Karpas-422 (cell line): ENCODE measurements at regions not wholly inside any gene's neighbourhood (a gene's known extent, or its start where the extent isn't known, plus 50 kb on each side); places are given as distances from the start of the nearest gene placed in this dataset.

Experiments
- DNase-seq: peaks from one replicate; pipeline ENCODE4 v3.0.0-alpha.2; 2015
- H2AFZ ChIP-seq: fragments of 200-600 bp; sonication (generic); 2 replicates; pipeline ENCODE4 v1.6.1; 2014; ENCODE audit warnings: antibody characterized with exemption, low read length, mixed read lengths
- H3K27ac ChIP-seq: fragments of 200-600 bp; sonication (generic); 2 replicates; pipeline ENCODE4 v1.5.1; 2014; ENCODE audit warnings: mild to moderate bottlenecking, low read length, moderate library complexity
- H3K27me3 ChIP-seq: fragments of 200-600 bp; sonication (generic); 2 replicates; pipeline ENCODE4 v1.6.1; 2014; ENCODE audit warnings: low read length, mixed read lengths
- H3K36me3 ChIP-seq: fragments of 200-600 bp; sonication (generic); 2 replicates; pipeline ENCODE4 v1.6.1; 2014; ENCODE audit warnings: low read length, mixed read lengths; ENCODE audit not compliant: insufficient read depth
- H3K4me1 ChIP-seq: fragments of 200-600 bp; sonication (generic); 2 replicates; pipeline ENCODE4 v1.6.1; 2014; ENCODE audit warnings: mild to moderate bottlenecking, low read length, mixed read lengths
- H3K4me2 ChIP-seq: fragments of 200-600 bp; sonication (generic); 2 replicates; pipeline ENCODE4 v1.6.1; 2014; ENCODE audit warnings: low read length, low read depth, mild to moderate bottlenecking; ENCODE audit not compliant: poor library complexity, severe bottlenecking
- H3K4me3 ChIP-seq: fragments of 200-600 bp; sonication (generic); 2 replicates; pipeline ENCODE4 v1.5.1; 2014; ENCODE audit warnings: mild to moderate bottlenecking, antibody characterized with exemption, low read length, mixed read lengths
- H3K79me2 ChIP-seq: fragments of 200-600 bp; sonication (generic); 2 replicates; pipeline ENCODE4 v1.6.1; 2014; ENCODE audit warnings: mild to moderate bottlenecking, low read length, mixed read lengths
- H3K9ac ChIP-seq: fragments of 200-600 bp; sonication (generic); 2 replicates; pipeline ENCODE4 v1.6.0; 2014; ENCODE audit warnings: low read length
- H3K9me2 ChIP-seq: fragments of 200-600 bp; sonication (generic), shearing (Covaris generic); replicated peaks from 2 replicates; pipeline ENCODE4 v1.6.0; 2014; ENCODE audit warnings: mild to moderate bottlenecking, low read length, moderate library complexity; ENCODE audit not compliant: insufficient read depth
- H3K9me3 ChIP-seq: fragments of 300-700, 200-600 bp; sonication (generic); 2 replicates; pipeline ENCODE4 v1.6.1; 2014; ENCODE audit warnings: low read length, mixed read lengths
- H4K20me1 ChIP-seq: fragments of 200-600 bp; sonication (generic); 2 replicates; pipeline ENCODE4 v1.6.1; 2014; ENCODE audit warnings: mild to moderate bottlenecking, antibody characterized with exemption, low read length, low read depth; ENCODE audit not compliant: insufficient read depth

DNA sequence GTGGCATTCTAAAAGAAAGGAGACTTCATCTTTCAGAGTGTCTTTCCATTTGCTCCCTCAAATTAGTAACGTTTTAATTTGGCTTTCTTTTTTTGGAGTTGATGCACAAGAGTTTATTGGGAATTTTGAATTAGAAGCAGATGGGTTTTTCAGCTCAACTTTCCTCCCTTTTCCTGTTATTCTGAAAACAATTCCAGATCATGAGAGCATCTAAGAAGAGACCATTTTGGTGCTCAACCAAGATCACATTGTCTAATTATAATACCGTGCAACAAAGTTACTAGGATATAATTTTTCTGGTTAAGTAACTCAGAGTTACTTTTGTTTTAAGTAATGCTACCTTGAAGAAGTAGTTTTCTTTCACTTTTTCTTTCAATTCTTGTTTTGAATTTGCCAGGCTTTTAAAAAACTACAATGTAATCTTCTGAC lies 396.6 kb upstream of the KLF6 start:
- H3K4me2 ChIP-seq, result no peak overlapping the region
- no peaks in the 10 kb centered on the region for H3K79me2 ChIP-seq
- H3K4me1 ChIP-seq, result no peaks in the 10 kb centered on the region
- no peaks in the 10 kb centered on the region for H4K20me1 ChIP-seq
- H2AFZ ChIP-seq, result no peak overlapping the region
- H3K27me3 ChIP-seq, result no peaks in the 10 kb centered on the region; the same call in 1 of the 2 replicates
- H3K4me3 ChIP-seq, result no peak overlapping the region
- H3K36me3 ChIP-seq, result no peaks in the 10 kb centered on the region
- no peaks in the 10 kb centered on the region for H3K9me2 ChIP-seq
- no peaks in the 10 kb centered on the region for H3K9me3 ChIP-seq
- H3K9ac ChIP-seq, result no peak overlapping the region
- no peak for DNase-seq
- no peak overlapping the region for H3K27ac ChIP-seq

DNA sequence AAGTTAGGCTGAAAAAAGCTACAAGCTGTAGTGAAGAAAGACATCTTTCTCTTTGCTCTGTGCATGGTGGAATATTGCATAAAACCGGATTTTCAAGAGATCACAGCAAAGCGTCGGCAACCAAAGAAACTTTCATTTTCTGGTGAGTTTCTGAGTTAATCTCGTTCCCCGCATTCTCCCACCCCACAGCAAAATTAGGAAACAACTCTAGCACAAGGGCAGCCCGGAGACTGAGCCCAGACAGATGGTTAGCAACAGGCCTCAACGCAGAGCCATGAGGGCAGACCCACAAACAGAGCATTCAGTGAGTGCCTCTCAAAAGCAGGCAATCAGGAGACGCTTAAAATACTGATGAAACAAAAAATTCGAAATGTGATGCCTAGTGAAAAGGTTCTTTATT lies 396.1 kb upstream of the KLF6 start:
- Histone ChIP-seq H3K36me3 (no peaks in the 10 kb centered on the region), H3K27me3 (no peaks in the 10 kb centered on the region; the same call in 1 of the 2 replicates), H3K4me1 (no peaks in the 10 kb centered on the region), H3K4me2 (no peak overlapping the region), H2AFZ (no peak overlapping the region), H3K9me2 (no peaks in the 10 kb centered on the region), H3K27ac (no peak overlapping the region), H3K9ac (no peak overlapping the region), H3K9me3 (no peaks in the 10 kb centered on the region), H3K79me2 (no peaks in the 10 kb centered on the region), H4K20me1 (no peaks in the 10 kb centered on the region), H3K4me3 (no peak overlapping the region)
- DNase-seq, result no peak

DNA sequence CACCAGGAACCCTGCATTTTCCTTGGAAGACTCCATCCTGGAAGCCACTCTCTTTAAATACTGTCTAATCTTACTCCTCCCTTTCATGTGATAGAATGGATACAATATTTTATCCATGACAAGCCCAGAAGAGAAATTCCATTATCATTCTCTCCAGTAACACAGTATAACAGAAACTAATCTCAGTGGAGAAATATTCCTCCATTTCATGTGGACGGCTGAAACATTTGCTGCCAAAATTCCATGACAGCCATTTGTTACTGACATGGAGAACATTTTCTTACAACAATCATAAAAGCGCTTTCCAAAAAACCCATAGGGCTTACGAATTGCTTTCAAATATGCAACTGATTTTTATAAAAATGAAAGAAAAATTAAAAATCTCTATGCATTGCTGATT lies 392.8 kb upstream of the KLF6 start:
- Histone ChIP-seq H3K4me2 (no peak overlapping the region), H3K4me1 (no peaks in the 10 kb centered on the region), H3K27me3 (no peaks in the 10 kb centered on the region), H3K9ac (no peak overlapping the region), H4K20me1 (no peaks in the 10 kb centered on the region), H3K36me3 (no peaks in the 10 kb centered on the region), H3K9me3 (no peaks in the 10 kb centered on the region), H3K4me3 (no peak overlapping the region), H2AFZ (no peak overlapping the region), H3K79me2 (no peaks in the 10 kb centered on the region), H3K9me2 (no peaks in the 10 kb centered on the region), H3K27ac (no peak overlapping the region)
- DNase-seq, result no peak

DNA sequence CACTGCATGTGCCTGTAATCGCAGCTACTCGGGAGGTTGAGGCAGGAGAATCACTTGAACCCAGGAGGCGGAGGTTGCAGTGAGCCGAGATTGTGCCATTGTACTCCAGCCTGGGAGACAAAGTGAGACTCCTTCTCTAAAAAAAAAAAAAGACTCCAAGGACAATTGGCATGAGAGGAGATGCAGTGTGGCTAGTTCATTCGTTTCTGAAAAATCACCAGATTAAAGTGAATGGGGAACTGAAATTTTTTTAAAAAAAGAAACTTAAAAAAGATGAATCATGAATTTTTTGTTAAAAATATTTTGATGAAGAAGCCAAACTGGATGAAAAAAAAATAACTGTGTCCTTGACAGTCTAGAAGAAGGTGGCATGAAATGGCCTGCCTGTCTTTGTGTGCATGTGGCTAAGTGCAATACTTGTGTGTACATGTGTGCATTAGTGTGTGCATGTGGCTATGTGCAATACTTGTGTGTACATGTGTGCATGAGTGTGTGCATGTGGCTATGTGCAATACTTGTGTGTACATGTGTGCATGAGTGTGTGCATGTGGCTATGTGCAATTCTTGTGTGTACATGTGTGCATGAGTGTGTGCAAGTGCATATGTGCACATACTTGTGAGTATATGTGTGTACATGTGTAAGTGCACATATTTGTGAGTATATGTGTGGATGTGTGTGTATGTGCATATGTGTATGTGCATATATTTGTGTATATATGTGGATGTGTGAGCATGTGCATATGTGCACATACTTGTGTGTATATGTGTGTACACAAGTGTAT lies 391.7 kb upstream of the KLF6 start:
- H3K4me1 ChIP-seq, result no peaks in the 10 kb centered on the region
- H4K20me1 ChIP-seq, result no peaks in the 10 kb centered on the region
- no peaks in the 10 kb centered on the region for H3K27me3 ChIP-seq
- no peaks in the 10 kb centered on the region for H3K36me3 ChIP-seq
- H3K27ac ChIP-seq, result no peak overlapping the region
- H3K79me2 ChIP-seq, result no peaks in the 10 kb centered on the region
- H2AFZ ChIP-seq, result no peak overlapping the region
- H3K4me3 ChIP-seq, result no peak overlapping the region
- H3K4me2 ChIP-seq, result no peak overlapping the region
- no peak overlapping the region for H3K9ac ChIP-seq
- H3K9me2 ChIP-seq, result no peaks in the 10 kb centered on the region
- DNase-seq, result no peak
- H3K9me3 ChIP-seq, result no peaks in the 10 kb centered on the region

DNA sequence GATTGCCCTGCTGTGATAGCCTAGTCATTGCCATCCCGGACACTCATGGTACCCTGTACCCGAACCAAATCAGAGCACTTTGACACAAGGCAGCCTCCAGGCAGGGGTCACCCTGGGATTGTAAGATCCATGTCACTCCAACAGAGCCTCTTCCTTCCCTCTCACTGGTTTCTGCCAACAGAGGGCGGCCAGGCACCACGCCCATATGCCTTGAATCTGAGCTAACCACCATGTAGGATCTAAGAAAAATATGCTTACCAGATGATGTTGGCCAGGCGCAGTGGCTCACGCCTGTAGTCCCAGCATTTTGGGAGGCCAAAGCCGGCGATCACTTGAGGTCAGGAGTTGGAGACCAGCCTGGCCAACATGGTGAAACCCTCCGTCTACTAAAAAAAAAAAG lies 389.2 kb upstream of the KLF6 start:
- no peak overlapping the region for H3K9ac ChIP-seq
- no peaks in the 10 kb centered on the region for H3K36me3 ChIP-seq
- DNase-seq, result no peak
- H3K4me3 ChIP-seq, result no peak overlapping the region
- no peaks in the 10 kb centered on the region for H4K20me1 ChIP-seq
- H3K4me2 ChIP-seq, result no peak overlapping the region
- H3K79me2 ChIP-seq, result no peaks in the 10 kb centered on the region
- peaks cover 7% of the 10 kb centered on the region for H3K4me1 ChIP-seq
- no peaks in the 10 kb centered on the region for H3K27me3 ChIP-seq
- no peak overlapping the region for H2AFZ ChIP-seq
- H3K9me2 ChIP-seq, result no peaks in the 10 kb centered on the region
- no peaks in the 10 kb centered on the region for H3K9me3 ChIP-seq
- H3K27ac ChIP-seq, result no peak overlapping the region

DNA sequence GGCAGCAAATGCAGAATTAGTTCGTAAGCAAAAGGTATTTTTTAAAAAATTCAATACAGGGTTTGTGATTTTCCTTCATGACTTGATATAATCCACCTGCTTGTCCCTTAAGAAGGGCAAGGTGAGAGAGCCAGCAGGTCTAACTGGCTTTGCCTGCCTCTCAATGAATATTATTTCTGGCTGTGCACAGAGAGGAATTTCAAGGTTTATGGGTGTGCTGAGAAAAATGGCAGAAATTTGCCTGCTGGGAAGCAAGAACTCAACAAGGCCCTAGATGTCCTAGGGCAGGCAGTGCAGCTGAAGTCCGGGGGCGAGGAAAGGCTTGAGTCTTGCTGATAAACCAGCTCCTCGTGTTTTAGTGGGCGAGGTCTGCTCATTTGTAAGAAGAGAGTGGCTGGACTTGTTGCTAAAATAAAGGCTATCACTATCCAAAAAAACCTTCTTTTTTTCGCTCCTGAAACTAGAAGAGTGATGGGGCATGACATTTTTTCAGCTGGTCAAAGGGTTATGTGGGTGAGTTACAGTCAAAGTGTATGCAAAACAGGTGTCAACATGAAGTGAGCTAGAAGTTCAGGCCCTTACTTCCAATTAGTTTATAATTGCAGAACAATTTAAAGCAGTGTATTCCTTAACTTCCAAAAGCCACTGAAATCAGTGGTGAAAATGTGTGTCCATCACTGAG lies 385.8 kb upstream of the KLF6 start:
- H3K9me2 ChIP-seq, result no peaks in the 10 kb centered on the region
- H3K9me3 ChIP-seq, result no peaks in the 10 kb centered on the region
- H3K4me2 ChIP-seq, result no peak overlapping the region
- no peaks in the 10 kb centered on the region for H3K27me3 ChIP-seq
- no peak for DNase-seq
- H3K4me3 ChIP-seq, result no peak overlapping the region
- no peaks in the 10 kb centered on the region for H3K79me2 ChIP-seq
- H3K36me3 ChIP-seq, result no peaks in the 10 kb centered on the region
- no peaks in the 10 kb centered on the region for H4K20me1 ChIP-seq
- peaks cover 7% of the 10 kb centered on the region for H3K4me1 ChIP-seq
- H2AFZ ChIP-seq, result no peak overlapping the region
- H3K9ac ChIP-seq, result no peak overlapping the region
- no peak overlapping the region for H3K27ac ChIP-seq

DNA sequence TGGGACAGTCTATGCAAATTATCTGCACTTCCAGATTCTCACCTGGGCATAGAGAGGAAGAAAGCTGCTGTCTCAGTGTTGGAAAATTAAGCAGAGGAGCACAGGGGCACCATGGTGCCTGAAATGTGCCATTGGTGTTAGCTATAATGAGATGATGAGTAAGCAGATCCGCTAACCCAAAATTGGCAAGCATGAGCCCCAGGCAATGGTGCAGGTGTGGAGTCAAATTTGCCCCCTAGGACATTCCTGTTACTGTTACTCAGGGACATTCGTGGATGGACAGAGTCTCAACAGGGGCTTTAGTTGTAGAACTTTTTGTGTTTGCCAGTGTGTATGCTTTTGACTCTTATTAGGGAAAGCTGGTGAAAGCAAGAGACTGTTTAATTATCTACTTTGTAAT lies 385.2 kb upstream of the KLF6 start:
- peaks cover 7% of the 10 kb centered on the region for H3K4me1 ChIP-seq
- no peaks in the 10 kb centered on the region for H3K9me2 ChIP-seq
- H3K27ac ChIP-seq, result no peak overlapping the region
- H3K4me3 ChIP-seq, result no peak overlapping the region
- no peaks in the 10 kb centered on the region for H3K27me3 ChIP-seq
- no peak for DNase-seq
- H3K9me3 ChIP-seq, result no peaks in the 10 kb centered on the region
- no peak overlapping the region for H2AFZ ChIP-seq
- H3K9ac ChIP-seq, result no peak overlapping the region
- no peaks in the 10 kb centered on the region for H3K79me2 ChIP-seq
- no peaks in the 10 kb centered on the region for H3K36me3 ChIP-seq
- H3K4me2 ChIP-seq, result no peak overlapping the region
- no peaks in the 10 kb centered on the region for H4K20me1 ChIP-seq

DNA sequence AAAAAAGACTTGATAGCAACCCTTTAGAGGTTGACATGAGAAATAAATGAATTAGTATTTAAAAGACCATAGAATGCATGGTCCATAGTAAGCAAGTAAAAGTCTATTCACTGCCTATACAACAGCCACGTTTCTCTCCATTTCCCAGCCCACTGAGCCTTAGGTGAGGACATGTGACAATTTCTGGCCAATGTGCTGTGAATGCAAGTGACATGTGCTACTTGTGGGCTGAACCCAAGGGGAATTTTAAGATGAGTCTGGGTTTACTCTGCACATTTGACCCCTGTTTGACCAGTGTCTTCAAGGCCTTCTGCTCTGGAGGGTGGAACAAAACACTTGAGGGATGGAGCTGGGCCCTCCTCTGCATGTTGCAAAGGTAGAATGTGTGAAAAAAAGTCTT lies 384.4 kb upstream of the KLF6 start:
- Histone ChIP-seq H3K4me2 (no peak overlapping the region), H3K27ac (no peak overlapping the region), H3K9me3 (no peaks in the 10 kb centered on the region), H3K79me2 (no peaks in the 10 kb centered on the region), H3K9me2 (no peaks in the 10 kb centered on the region), H3K9ac (no peak overlapping the region), H4K20me1 (no peaks in the 10 kb centered on the region), H3K27me3 (no peaks in the 10 kb centered on the region), H3K4me1 (peaks cover 7% of the 10 kb centered on the region), H3K4me3 (no peak overlapping the region), H3K36me3 (no peaks in the 10 kb centered on the region), H2AFZ (no peak overlapping the region)
- DNase-seq, result no peak
